ENCODE measurements at regions not wholly inside any gene's neighbourhood (a gene's known extent, or its start where the extent isn't known, plus 50 kb on each side); places are given as distances from the start of the nearest gene placed in this dataset.
A peak's percentile ranks its signal among the peaks of the same experiment; 100 is the strongest.
"Not testable (repeated sequence)": the region's sequence is repeated elsewhere in the genome, so short reads cannot be mapped to it uniquely, and the experiment has no call there.

DNA sequence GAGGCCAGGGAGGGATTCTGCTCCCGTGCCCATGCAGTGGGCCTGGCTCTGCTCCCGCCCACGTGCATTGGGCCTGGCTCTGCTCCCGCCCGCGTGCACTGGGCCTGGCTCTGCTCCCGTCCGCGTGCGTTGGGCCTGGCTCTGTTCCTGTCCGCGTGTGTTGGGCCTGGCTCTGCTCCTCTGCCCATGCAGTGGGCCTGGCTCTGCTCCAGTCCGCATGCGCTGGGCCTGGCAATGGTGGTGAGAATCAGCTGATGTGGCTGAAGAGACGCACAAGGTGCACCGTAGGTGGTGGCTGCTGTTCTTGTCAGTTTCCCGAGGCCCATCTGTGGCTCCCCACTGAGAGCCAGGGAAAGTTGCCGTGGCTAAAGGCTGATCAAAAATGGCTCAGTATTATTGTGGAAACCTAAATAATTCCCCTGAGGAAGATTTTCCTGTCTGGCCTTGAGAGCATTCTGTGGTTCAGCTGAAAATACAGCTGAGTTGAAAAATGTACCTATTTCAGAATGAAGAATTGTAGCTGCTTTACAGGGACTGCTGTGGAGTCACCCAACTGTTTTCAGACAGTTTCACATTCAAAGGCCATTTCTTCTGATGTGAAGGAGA, 572.4 kb downstream of the GLRX3 start:
- DNase-seq (ENCODE audit: low spot score) = peak; percentile 67

DNA sequence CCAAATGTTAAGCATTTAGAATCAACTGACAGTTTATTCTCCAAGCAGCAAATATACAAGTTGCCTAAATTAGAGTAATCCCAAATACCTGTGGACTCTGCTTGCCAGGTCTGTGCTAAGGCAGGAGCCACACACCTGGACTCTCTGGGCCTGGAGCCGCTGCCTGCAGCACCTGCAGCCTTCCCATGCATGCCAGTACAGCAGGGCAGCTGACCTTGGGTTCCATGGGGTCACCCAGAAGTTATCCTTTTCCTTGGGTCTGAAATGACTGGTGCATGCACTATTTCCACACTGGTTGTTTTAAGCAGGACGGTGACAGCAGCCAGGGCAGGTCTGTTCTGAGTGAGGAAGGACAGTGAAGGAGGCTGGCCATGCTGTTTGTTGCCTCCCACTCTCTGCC, 573.2 kb downstream of the GLRX3 start:
- peak; percentile 72 for DNase-seq (ENCODE audit: low spot score)

DNA sequence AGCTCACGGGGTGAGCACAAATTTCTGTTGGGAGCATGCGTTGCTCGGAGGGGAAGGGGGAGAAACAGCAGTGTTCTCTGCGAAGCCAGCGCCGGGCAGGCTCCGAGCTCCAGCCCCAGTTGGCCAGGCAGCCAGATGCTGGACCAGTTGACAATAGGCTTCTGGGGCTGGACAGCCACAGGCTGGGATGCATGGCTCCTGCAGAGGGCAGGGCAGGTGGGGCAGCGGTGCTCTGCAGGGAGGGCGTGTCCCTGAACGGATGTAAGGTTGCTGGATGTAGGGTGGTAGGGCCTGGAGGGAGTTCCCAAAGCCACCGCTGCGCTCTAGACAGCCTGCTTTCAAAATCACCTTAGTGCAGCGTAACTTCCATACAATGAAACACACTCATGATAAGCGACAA, 574.9 kb downstream of the GLRX3 start:
- no peak for DNase-seq (ENCODE audit: low spot score)

DNA sequence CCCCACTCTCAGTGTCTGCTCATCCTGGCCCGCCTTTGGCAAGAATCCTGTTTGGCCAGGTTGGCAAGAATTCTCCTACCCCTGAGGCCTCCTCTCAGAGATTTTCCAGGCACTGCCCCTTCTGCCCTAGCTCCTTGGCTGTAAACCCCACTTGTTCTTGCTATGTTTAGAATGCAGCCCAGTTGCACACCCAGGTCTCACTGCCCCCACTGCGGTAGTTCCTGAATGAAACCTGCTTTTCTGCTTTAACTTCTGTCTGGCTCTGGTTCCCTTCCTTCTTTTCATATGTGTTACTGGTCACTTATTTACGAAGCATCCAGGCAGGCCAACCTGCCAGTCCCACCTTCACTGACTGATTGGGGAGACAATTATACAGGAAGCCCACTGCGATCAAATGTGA, 576.9 kb downstream of the GLRX3 start:
- DNase-seq (ENCODE audit: low spot score) = no peak

DNA sequence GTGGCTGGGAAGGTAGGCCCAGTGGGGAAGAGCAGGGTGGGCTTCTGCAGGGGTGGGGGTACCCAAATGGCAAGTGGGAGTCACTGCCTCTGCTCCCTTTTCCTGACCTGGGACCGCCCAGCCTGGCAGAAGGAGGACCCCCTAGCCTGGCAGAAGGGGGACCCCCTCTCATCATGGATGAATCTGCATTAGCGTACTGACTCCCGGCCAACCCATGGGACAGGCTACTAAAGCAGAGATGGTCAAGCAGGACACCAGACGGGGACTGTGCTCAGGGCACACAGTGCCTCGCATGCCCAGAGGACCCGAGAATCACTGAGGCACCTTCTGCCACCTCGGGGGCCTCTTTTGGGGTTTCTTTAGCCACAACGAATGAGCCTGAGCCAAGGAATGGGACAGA, 577.5 kb downstream of the GLRX3 start:
- no peak for DNase-seq (ENCODE audit: low spot score)

DNA sequence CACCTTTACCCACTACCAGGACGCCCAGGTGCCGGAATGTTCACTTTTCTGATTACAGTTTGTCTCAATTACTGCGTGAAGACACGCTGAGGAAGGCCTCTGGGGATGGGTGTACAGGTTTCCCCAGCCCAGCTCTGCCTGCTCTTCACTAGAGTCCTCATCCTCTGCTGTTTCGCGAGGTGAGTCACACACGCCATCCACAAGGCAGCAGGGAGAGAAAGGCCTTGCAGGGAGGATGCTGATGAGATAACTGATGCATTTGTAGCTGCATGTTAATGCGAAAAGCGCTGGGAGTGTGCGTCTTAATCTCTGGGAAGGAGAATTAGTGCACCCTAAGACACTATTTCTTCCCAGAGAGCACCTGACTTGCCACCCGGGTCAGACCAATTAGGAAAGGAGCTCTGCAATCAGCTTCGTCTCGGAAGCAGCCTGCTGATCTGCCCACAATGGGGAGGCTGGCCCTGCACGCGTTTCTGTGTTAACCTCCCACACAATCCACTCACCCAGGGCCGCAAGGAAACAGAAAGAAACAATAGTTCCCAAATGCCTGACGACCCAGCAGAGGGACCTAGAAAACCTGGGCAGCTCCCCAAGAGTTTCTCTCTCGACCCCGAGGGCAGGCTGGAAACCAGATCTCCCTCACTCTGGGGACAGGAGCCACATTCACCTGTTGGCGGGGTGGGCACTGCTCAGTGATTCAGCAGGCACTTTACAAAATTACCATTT, 578.7 kb downstream of the GLRX3 start:
- DNase-seq (ENCODE audit: low spot score) = no peak

DNA sequence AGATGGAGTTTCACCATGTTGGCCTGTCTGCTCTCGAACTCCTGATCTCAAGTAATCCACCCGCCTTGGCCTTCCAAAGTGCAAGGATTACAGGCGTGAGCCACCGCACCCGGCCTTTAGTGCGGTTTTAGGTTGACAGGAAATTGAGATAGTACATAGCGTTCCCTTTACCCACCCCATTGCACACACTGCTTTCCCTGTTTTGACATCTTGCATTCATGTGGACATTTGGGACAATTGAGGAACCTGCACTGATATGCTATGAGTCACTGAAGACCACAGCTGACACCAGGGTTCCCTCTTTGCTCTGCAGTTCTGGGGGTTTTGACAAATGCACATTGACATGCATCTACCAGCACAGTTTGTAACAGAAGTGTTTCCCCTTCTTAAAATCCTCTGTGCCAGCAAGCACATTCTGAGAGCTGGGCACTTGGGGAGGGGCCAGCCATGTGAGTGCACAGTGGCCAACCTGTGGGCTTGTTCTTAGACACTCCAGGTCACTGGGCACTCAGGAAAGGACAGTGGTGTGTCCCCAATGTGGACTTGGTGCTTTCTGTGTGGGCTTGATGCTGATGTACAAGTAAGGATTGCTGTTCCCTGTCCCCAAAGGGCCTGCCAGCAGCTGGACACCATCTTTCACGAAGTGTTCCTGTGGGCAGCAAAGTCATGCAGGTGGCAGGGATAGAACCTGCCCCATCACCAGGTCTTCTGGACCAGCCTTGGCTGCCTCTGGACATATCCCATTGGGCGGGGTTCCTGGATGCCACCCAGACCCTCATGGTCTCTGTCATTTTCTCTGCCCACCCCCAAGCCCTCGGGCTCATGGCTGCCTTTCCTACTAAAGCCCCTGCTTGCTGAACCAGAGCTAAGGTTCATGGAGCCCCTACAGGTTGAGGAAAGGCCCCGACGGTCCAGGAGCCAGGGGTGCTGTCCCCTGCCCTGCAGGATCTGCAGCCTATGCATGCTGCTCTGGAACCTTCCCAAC, 579.8 kb downstream of the GLRX3 start:
- no peak for DNase-seq (ENCODE audit: low spot score)

DNA sequence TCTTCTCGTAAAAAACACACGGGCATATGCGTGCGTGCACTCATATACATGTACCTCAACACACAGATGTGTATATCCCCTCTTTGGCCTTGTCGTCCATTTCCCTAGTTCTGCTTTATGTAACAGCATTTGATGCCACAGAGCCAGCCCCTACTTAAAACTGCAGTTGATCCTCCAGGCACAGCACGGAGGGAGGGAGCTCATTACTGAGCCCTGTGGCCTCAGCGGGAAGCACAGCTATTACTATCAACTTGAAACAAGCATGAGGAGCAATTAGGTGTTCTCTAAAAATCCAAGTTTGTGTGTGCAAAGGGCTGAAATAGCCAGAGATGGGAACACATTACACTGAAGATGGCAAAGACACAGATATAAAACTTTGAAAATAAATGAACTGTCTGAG, 580.9 kb downstream of the GLRX3 start:
- DNase-seq (ENCODE audit: low spot score) = no peak

DNA sequence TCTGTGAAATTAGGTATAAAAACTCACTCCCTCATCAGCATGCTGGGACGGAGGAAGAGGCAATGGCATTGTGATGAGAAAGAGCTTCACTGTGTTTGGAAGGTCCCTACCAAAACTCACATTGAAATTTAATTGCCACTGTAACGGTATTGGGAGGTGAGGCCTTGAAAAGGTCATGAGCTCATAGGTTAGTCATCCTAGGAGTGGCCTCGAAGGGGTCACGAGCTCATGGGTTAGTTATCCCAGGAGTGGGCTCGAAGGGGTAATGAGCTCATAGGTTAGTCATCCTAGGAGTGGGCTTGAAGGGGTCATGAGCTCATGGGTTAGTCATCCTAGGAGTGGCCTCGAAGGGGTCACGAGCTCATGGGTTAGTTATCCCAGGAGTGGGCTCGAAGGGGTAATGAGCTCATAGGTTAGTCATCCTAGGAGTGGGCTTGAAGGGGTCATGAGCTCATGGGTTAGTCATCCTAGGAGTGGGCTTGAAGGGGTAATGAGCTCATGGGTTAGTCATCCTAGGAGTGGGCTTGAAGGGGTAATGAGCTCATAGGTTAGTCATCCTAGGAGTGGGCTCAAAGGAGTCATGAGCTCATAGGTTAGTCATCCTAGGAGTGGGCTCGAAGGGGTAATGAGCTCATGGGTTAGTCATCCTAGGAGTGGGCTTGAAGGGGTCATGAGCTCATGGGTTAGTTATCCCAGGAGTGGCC, 582.7 kb downstream of the GLRX3 start:
- DNase-seq (ENCODE audit: low spot score) = not testable (repeated sequence)

DNA sequence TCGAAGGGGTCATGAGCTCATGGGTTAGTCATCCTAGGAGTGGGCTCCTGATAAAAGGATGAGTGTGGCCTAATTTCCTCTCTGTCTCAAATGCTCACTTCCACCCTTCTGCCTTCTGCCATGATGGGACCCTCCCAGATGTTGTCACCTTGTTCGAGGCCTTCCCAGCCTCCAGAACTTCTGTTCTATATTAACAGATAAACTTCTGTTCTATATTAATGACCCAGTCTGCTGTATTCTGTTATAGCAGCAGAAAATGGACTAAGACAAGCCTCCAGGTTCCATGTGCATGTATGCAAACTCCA, 583.2 kb downstream of the GLRX3 start:
- no peak for DNase-seq (ENCODE audit: low spot score)

DNA sequence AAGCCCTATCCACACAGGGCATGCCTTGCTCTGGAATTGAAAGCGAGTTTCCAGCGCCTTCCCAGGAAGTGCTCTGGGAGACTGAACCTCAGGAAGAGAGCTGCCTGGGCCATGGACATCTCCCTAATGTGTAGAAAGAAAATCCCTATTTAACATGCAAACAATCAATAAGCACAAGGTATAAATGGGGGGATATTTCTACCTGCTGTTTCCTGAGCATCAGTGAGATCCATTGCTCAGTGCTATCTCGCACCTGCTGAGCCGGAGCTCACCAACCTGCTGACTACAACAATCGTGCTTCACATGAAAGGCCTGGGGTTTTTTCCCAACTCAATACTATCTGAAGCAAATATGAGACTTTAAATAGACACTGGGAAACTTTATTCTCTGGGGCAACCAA, 584.0 kb downstream of the GLRX3 start:
- DNase-seq (ENCODE audit: low spot score) = no peak

DNA sequence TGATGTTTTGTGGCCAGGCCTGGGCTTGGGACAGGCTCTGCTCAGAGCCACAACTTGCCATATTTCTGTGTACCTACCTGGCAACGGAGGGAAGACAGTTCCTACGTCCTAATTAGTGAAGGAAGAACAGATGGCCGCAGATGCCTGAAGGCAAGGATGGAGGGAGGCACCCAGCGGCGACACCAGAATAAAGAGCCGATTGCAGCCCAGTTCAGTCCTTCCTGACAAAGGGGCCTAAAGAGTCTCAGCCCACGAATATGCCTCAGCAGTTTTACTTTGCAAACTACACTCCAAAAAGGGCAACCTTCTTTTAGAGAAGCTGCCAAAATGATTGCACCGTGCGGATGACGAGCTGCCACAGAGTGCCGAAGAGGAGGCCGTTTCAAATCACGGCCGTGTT, 585.8 kb downstream of the GLRX3 start:
- DNase-seq (ENCODE audit: low spot score) = no peak

DNA sequence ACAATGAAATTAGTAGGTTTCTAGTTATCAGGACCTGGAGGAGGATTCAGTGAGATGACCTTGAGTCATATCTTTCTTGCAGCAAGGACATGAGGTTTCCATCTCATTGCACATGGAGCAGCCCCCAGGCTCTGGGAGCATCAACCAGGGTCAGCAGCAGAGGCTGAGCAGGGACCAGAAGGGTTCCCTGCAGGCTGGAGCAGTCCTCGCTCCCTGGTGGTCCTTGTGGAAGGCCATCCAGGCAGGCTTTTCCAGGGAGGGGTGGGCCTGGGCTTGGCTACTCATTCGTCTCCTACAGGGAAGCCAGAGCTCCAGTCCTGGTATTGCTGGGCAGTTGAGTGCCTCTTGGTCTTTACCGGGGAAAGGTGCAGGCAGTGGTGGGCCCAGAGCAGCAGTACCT, 587.5 kb downstream of the GLRX3 start:
- no peak for DNase-seq (ENCODE audit: low spot score)

DNA sequence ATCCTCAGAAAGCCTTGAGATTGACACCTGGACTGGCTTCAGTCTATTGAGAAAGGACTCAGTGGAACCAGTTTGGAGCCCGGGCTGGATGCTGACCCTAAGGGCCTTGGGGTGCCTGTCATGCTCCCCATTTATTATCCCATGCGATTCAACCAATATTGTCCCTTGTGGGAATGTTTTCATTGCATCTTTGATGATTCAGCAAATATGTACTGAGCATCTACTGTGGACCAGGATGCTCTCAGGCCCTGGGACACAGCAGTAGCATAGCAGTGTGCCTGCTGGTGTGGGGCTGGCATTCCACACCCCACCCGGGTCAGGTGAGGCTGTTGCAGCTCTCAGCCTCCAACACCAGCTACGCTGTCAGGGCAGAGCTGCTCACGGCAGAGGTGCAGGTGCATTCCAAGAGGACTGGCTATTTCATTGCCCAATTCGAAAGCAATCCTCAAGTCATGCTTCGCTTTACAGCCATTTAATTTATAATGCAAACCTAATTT, 586.0 kb downstream of the TCERG1L start:
- no peak for DNase-seq (ENCODE audit: low spot score)

DNA sequence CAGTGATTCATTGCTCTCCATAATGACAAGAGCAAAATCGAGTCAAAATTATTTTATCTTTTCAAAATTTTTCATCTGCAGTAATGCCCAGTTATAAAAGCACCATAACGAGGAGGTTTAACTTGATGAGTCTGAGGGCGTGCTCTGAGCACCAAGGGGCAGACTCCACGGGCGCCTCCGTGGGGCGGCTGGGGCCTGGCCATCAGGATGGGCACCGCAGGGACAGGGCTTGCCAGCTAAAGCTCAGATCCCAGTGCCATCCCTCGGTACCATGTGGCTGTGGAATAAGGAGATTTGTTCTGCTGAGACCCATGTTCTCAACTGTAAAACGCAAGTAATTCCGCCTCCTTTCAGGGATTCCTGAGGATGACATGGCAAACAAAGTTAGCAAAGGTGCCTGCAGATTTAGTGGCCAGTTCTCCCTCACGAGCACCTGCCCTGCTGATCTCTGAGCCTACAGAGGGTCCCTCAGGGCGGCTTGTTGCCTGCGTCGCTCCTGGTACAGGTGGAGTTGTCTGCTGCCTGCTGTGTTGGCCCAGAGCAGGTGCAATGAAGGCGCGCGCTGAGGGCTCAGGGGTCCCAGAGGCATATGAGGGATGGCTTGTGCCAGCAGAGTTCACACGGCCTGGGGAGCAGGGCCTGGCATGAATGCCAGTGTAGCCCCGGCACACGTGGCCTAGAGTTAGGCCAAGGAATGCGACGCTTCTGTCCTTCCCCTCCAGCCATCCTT, 584.4 kb downstream of the TCERG1L start:
- no peak for DNase-seq (ENCODE audit: low spot score)

DNA sequence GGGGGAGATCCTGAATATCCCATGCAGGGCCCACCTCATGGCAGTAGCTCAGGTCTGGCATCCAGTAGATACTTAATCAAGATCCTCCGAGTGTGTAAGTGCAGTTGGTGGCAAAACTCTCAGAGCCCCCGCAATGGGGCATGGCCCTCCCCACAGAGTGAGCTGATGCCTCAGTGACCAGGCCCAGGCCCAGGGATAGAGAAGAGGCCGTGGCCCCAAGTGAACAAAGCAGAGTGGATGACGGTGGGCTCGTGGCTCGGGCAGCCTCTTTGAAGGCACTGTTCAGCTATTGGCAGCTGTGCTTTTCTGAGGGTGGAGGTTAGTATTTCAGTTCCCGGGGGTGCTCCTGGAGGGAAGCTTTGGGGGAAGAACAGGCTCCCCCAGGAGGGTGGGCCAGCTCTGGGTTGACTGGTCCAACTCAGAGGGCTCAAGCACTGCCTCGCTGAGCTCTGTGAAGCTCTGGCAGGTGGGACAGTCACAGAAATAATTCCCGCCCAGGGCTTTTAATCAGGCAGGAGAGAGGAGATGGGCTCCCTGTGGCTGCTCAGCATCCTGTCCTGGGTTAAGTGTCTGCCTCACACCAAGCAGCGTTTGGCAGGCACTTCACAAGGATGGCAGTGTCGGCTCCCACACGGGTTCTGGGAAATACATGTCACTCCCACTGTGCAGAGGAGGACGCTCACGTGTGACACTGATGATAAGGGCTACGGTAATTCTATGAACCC, 583.6 kb downstream of the TCERG1L start:
- DNase-seq (ENCODE audit: low spot score) = no peak

DNA sequence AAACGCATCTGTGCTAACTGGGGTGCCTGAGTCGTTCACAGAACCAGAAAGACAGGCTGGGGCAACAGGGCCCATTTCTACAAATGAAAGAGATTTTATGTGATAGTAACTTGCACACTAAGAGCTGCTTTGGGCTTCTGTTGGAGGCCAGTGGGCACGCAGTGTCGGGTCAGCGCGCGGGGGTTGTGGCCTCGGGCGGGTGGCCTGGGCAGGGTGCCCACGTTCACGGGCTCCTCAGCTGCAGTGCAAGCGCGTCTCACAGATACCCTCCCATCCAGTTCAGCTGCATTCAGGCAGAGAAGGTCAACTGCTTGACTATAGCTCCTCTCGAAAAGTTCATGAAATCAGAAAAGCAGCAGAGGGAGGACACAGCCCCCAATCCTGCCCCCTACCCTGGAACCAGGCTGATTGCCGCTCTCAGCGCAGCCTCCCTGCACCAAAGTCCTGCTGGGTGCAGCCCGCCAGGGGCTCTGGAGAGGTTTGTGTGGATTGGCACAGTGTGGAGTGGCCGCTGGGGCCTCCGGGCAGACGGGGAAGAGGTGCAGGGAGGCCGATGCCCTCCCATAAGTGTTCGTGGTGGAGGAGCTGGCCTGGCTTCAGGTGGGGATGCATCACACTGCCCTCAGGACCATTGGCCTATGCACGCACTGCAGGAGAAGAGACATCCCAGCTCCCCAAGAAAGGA, 582.8 kb downstream of the TCERG1L start:
- no peak for DNase-seq (ENCODE audit: low spot score)

DNA sequence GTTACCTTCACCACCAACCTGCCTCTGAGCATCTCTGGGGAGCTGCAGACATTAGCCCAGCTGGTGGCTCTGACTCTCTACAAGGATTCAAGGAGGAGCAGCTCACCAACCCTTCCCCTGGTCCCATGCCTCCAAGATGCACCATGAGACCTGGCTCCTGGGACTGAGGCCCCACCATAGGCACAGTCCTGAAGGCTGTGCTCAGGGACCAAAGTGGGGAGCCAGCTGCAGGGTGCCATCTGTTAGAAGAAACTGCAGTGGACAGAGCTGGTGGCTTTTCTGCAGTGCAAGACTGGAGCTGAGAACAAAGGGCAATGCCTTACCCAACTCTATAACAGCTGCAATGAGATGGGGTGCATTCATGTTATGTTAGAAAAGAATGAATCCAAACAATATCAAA, 581.6 kb downstream of the TCERG1L start:
- no peak for DNase-seq (ENCODE audit: low spot score)

DNA sequence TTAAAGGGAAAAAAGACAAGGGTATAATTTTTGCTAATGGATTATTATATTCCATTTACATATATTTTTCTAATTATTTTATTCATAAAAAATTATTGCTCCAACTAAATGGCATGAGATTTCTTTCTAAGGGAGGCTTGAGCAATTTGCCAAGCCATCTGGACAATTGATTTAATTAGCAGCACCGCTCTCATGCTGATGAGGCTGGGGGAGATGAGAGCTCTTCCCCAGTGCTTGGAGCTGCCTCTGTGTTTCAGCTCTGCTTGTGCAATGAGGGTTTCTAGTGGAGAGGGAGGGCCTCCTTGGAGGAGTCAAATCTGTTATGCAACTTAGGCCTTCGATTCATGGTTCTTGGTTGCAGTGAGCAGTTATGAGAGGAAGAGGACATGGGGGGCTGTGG, 574.3 kb downstream of the TCERG1L start:
- peak; percentile 47 for DNase-seq (ENCODE audit: low spot score)

DNA sequence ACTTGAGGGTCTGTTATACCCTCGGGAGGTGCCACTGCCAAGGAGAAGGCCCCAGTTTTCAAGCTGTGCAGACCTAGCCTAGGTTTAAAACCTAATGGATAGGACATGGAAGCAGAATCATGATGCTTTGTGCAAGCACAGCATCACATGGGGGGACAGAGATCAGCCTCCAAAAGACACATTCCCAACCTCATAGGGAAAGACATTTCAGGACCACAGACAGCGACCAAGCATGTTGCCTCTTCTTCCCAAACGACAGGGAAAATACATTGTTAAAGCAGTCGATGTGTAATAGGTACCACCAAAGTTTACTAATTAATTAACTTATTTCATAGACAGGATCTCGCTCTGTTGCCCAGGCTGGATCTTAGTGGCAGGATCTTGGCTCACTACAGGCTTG, 573.9 kb downstream of the TCERG1L start:
- DNase-seq (ENCODE audit: low spot score) = no peak

All from mesenteric fat pad (tissue), 1 donor.